Small intestine (tissue), 7 donors: ENCODE measurements at regions not wholly inside any gene's neighbourhood (a gene's known extent, or its start where the extent isn't known, plus 50 kb on each side); places are given as distances from the start of the nearest gene placed in this dataset.

Experiments used
- DNase-seq, 2 donors: peaks; one replicate each; pipeline versions ENCODE4 v3.0.0 to v3.0.0-alpha.2; 2013
- FAIRE-seq: peaks from 2 replicates; lab custom pipeline; 2012; peaks lifted over from hg19 to GRCh38; lab: Jason Lieb, UNC
- H3K27ac ChIP-seq, 3 donors: one replicate each; pipeline ENCODE4 v1.5.1; 2013; ENCODE audit warnings: low read length in 2 of 3, mild to moderate bottlenecking in 2 of 3, control low read depth in 1 of 3, inconsistent platforms in 1 of 3, low read depth in 1 of 3, moderate library complexity in 1 of 3
- H3K27me3 ChIP-seq, 3 donors: one replicate each; pipeline ENCODE4 v1.6.1; 2013; ENCODE audit warnings: low read length in 3 of 3, inconsistent platforms in 1 of 3; ENCODE audit not compliant: control insufficient read depth in 3 of 3, insufficient read depth in 3 of 3
- H3K36me3 ChIP-seq, 3 donors: one replicate each; pipeline ENCODE4 v1.6.1; 2013; ENCODE audit warnings: low read length in 3 of 3, inconsistent platforms in 1 of 3, low read depth in 1 of 3, mild to moderate bottlenecking in 1 of 3, moderate library complexity in 1 of 3; ENCODE audit not compliant: control insufficient read depth in 3 of 3, insufficient read depth in 2 of 3
- H3K4me1 ChIP-seq, 3 donors: one replicate each; pipeline ENCODE4 v1.6.1; 2013; ENCODE audit warnings: low read length in 2 of 3, inconsistent platforms in 1 of 3, low read depth in 1 of 3, mild to moderate bottlenecking in 1 of 3, moderate library complexity in 1 of 3; ENCODE audit not compliant: control insufficient read depth in 3 of 3, insufficient read depth in 2 of 3
- H3K4me3 ChIP-seq, 3 donors: one replicate each; pipeline ENCODE4 v1.5.1; 2013; ENCODE audit warnings: low read length in 3 of 3, control low read depth in 1 of 3, inconsistent platforms in 1 of 3, low read depth in 1 of 3, mild to moderate bottlenecking in 1 of 3, moderate library complexity in 1 of 3
- H3K9me3 ChIP-seq, 2 donors: one replicate each; pipeline ENCODE4 v1.6.1; 2013; ENCODE audit warnings: low read depth in 1 of 2, low read length in 1 of 2; ENCODE audit not compliant: control insufficient read depth in 2 of 2, insufficient read depth in 1 of 2
- WGBS, 3 donors: extraction: QIAGEN DNeasy Blood & Tissue Kit; methylation state at CpG; one replicate each; pipeline ENCODE4 v1.1.7; 2013; 5-methylcytosine and 5-hydroxymethylcytosine counted together
- donor health status: healthy with polysubstance abuse.
- donor health status: control.
- donor health status: control.
- donor health status: Bipolar disorder and iron deficiency.
- donor health status: healthy.

GRCh38 chr20:39248171-39248861 lies 286.2 kb downstream of the DHX35 start:
- FAIRE-seq (no peak), DNase-seq (no peak)
- 66 to 73% (median 69%) methylated on average over 15 of the region's 15 CpGs for WGBS, 3 donors
- Histone ChIP-seq H3K4me3 (no peak overlapping the region), H3K4me1 (no peaks in the 10 kb centered on the region), H3K36me3 (no peaks in the 10 kb centered on the region), H3K27ac (no peak overlapping the region), H3K9me3 (no peaks in the 10 kb centered on the region), H3K27me3 (no peaks in the 10 kb centered on the region)

GRCh38 chr20:39246436-39246835 lies 284.3 kb downstream of the DHX35 start:
- Histone ChIP-seq H3K36me3 (no peaks in the 10 kb centered on the region), H3K27ac (no peak overlapping the region), H3K4me1 (no peaks in the 10 kb centered on the region), H3K27me3 (no peaks in the 10 kb centered on the region), H3K4me3 (no peak overlapping the region), H3K9me3 (no peaks in the 10 kb centered on the region)
- DNase-seq (no peak), FAIRE-seq (no peak)
- WGBS, 3 donors: 63 to 77% (median 73%) methylated on average over 4 of the region's 4 CpGs

GRCh38 chr20:39245685-39246311 lies 283.7 kb downstream of the DHX35 start:
- FAIRE-seq (no peak), DNase-seq (no peak)
- 60 to 72% (median 69%) methylated on average over 1 of the region's 1 CpG for WGBS, 3 donors
- H3K27ac ChIP-seq: no peak overlapping the region
- no peaks in the 10 kb centered on the region for H3K4me1 ChIP-seq
- no peaks in the 10 kb centered on the region for H3K9me3 ChIP-seq
- no peaks in the 10 kb centered on the region for H3K36me3 ChIP-seq
- no peak overlapping the region for H3K4me3 ChIP-seq
- H3K27me3 ChIP-seq: no peaks in the 10 kb centered on the region

GRCh38 chr20:39243962-39244361 lies 281.8 kb downstream of the DHX35 start:
- H3K4me1 ChIP-seq: no peaks in the 10 kb centered on the region
- DNase-seq (no peak), FAIRE-seq (no peak)
- H3K27me3 ChIP-seq: no peaks in the 10 kb centered on the region
- H3K36me3 ChIP-seq: no peaks in the 10 kb centered on the region
- no peak overlapping the region for H3K4me3 ChIP-seq
- no peaks in the 10 kb centered on the region for H3K9me3 ChIP-seq
- no peak overlapping the region for H3K27ac ChIP-seq
- WGBS, 3 donors: 65 to 87% (median 74%) methylated on average over 1 of the region's 1 CpG

GRCh38 chr20:39242614-39243013 lies 280.5 kb downstream of the DHX35 start:
- no peaks in the 10 kb centered on the region for H3K9me3 ChIP-seq
- H3K27ac ChIP-seq: no peak overlapping the region
- DNase-seq (no peak), FAIRE-seq (no peak)
- H3K27me3 ChIP-seq: no peaks in the 10 kb centered on the region
- H3K36me3 ChIP-seq: no peaks in the 10 kb centered on the region
- H3K4me1 ChIP-seq: no peaks in the 10 kb centered on the region
- H3K4me3 ChIP-seq: no peak overlapping the region

GRCh38 chr20:39234520-39235095 lies 272.5 kb downstream of the DHX35 start:
- H3K4me1 ChIP-seq: no peaks in the 10 kb centered on the region
- FAIRE-seq (no peak), DNase-seq (no peak)
- H3K36me3 ChIP-seq: no peaks in the 10 kb centered on the region
- 48 to 53% (median 52%) methylated on average over 7 of the region's 7 CpGs for WGBS, 3 donors
- H3K4me3 ChIP-seq: no peak overlapping the region
- H3K27me3 ChIP-seq: no peaks in the 10 kb centered on the region
- no peaks in the 10 kb centered on the region for H3K9me3 ChIP-seq
- H3K27ac ChIP-seq: no peak overlapping the region

- WGBS, 3 donors: 88 to 92% (median 89%) methylated on average over 4 of the region's 4 CpGs
- Histone ChIP-seq H3K36me3 (no peaks in the 10 kb centered on the region), H3K4me3 (no peak overlapping the region), H3K9me3 (no peaks in the 10 kb centered on the region), H3K27ac (no peak overlapping the region), H3K27me3 (no peaks in the 10 kb centered on the region), H3K4me1 (no peaks in the 10 kb centered on the region)
- DNase-seq (no peak), FAIRE-seq (no peak)
These were observed 271.6 kb downstream of the DHX35 start for GRCh38 chr20:39233755-39234154.

- no peaks in the 10 kb centered on the region for H3K27me3 ChIP-seq
- H3K4me1 ChIP-seq: no peaks in the 10 kb centered on the region
- no peaks in the 10 kb centered on the region for H3K9me3 ChIP-seq
- DNase-seq (no peak), FAIRE-seq (no peak)
- H3K27ac ChIP-seq: no peak overlapping the region
- no peaks in the 10 kb centered on the region for H3K36me3 ChIP-seq
- 70 to 76% (median 74%) methylated on average over 7 of the region's 7 CpGs for WGBS, 3 donors
- H3K4me3 ChIP-seq: no peak overlapping the region
These were observed 265.3 kb downstream of the DHX35 start for GRCh38 chr20:39227416-39227815.
